Peyer's patch (tissue), 4 donors: ENCODE measurements at regions not wholly inside any gene's neighbourhood (a gene's known extent, or its start where the extent isn't known, plus 50 kb on each side); places are given as distances from the start of the nearest gene placed in this dataset.

Source experiments
- CTCF ChIP-seq, 6 experiments: fragments of 450-650 bp in 4 of 6; fragments of 200-600 bp in 2 of 6; sonication (generic) in 1 of 6; IDR thresholded peaks; one replicate each; pipeline ENCODE4 v1.5.1; 2017 to 2019; ENCODE audit warnings: antibody characterized with exemption in 6 of 6, mild to moderate bottlenecking in 3 of 6, moderate library complexity in 1 of 6
- POLR2A ChIP-seq, 2 donors: fragments of 450-650 bp; IDR thresholded peaks; one replicate each; pipeline ENCODE4 v1.5.1; 2017; ENCODE audit warnings: antibody characterized with exemption in 2 of 2, mild to moderate bottlenecking in 2 of 2, moderate library complexity in 2 of 2

- TF ChIP-seq CTCF (IDR thresholded peaks at IDR 0.05) (no peak), POLR2A (IDR thresholded peaks at IDR 0.05) (no peak)
Measured at GRCh38 chr2:194661431-194661830, 995.6 kb upstream of the SLC39A10 start.
